HG02763 (cell line): ENCODE measurements at regions not wholly inside any gene's neighbourhood (a gene's known extent, or its start where the extent isn't known, plus 50 kb on each side); places are given as distances from the start of the nearest gene placed in this dataset.
A peak's percentile ranks its signal among the peaks of the same experiment; 100 is the strongest.
"Not testable (repeated sequence)": the region's sequence is repeated elsewhere in the genome, so short reads cannot be mapped to it uniquely, and the experiment has no call there.

Source experiments
- ATAC-seq: cut with Tn5 transposase; IDR thresholded peaks from one replicate; pipeline ENCODE4 v1.9.1; 2021; ENCODE audit warnings: mild to moderate bottlenecking, moderate library complexity; ENCODE audit not compliant: unreplicated experiment

DNA sequence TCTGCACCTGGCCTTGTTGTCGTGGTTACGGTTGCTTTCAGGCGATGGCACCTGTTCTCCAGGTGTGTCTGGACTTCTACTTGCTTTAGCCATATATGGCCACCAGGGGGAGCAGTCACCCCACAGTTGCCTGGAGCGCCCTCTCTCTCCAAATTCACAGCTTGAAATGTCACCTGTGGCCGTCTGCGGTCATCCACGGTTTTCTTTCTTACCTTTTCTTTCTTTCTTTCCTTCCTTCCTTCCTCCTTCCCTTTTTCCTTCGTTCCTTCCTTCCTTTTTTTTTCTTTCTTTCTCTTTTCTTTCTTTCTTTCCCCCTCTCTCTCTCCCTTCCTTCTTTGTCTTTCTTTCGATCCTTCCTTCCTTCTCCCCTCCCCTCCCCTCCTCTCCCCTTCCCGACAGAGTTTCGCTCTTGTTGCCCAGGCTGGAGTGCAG, 150.5 kb upstream of the VKORC1L1 start:
- ATAC-seq: peak; percentile 54

DNA sequence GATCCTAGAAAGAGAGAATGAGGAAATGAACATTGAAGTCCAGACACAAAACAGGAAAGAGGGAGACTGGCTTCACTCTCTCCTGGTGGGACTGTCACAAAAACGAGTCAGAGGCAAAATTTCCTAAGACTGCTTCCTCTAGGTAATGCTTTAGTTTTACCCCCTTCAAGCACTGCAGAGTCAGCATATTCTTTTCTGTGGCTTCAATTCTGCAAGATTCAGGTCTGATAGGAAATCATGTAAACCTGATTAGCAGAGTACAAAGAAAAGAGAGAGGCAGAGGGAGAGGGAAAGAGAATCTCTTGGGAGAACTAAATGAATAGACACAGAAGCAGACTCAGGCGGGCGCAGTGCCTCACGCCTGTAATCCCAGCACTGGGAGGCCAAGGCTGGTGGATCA, 145.7 kb upstream of the VKORC1L1 start:
- ATAC-seq: not testable (repeated sequence)

DNA sequence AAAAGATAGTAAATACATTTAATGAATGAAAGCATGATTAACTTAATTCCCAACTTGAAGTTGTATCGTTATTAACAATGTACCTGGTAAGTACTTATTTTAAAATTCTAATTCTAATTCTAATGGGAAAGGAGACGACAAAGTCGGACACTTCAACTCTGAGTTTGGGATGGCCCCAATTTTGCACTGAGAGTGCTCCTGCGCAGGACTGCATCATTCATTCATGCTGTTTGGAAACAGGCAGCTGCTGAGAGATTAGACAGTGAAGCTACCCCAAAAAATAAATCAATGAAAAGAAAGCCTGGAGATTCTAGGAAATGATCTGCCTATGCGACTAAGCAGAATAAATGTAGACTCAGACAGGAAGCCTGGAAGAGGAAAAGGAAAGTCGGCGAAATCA, 141.7 kb upstream of the VKORC1L1 start:
- ATAC-seq: no peak

DNA sequence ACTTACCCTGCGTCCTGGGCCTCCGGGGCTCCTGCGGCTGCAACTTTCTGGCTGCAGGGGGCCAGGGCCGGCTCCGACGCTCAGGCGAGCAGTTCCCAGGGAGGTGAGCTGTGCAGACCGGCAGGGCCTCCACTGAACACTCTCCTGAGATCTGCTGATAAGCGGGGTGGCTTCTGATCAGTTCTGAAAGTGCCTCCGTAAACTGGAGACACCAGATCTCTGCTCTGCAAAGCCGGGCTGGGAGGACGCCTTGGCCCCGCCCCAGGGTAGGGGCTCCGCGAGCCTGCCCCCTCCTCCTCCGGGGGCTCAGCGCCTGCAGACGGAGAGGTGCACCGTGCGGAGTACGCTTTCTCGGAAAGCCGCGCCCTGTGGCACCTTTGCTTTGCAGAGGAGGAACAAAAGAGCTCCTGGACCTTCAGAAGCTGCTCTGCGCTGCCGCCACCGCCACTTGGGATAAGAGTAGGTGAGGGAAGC, 141.3 kb upstream of the VKORC1L1 start:
- ATAC-seq: no peak

DNA sequence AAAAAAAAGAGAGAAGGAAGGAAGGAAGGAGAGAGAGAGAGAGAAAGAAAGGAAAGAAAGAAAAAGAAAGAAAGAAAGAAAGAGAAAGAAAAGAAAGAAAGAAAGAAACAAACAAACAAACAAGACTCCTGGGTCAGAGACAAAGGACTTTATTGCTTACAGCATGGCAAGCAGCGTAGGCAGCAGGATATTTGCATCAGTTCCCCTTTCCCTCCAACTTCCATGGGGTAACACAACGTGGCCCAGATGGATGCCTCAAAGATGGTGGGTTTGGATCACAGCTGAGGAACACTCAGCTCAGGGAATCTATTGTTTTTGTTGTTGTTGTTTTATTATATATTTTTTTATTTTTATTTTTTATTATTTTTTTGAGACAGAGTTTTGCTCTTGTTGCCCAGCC, 128.5 kb upstream of the VKORC1L1 start:
- ATAC-seq: no peak

DNA sequence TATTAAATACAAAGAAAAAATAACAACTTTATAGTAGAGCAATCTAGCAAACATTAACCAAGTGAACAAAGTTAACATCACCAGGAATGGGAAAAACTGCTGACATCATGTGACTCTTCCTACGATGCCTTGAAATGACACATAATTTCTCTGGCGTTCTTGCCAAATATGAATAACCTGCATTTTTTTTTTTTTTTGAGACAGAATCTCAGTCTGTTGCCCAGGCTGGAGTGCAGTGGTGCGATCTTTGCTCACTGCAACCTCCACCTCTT, 126.5 kb upstream of the VKORC1L1 start:
- no peak for ATAC-seq

DNA sequence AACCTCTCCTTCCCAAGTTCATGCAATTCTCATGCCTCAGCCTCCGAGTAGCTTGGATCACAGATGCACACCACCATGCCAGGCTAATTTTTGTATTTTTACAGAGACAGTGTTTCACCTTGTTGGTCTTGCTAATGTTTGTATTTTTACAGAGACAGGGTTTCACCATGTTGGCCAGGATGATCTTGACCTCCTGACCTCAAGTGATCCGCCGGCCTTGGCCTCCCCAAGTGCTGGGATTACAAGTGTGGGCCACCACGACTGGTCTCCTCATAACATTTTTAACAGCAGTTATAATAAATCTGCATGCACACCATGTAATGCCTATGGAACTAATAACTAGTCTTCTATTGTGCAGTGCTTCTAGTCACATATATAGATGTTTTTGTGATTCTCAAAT, 123.8 kb upstream of the VKORC1L1 start:
- no peak for ATAC-seq

DNA sequence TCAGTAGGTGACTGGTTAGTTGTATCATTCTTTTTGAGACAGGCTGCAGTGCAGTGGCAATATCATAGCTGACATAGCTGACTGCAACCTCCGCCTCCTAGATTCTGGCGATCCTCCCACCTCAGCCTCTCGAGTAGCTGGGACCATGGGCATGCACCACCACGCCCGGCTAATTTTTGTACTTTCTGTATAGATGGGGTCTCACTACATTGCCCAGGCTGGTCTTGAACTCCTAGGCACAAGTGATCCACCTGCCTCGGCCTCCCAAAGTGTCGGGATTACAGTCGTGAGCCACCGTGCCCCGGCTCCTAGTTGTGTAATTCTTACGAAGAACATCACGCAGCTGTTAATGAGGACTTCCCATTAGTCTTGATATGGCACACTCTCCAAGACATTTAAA, 123.4 kb upstream of the VKORC1L1 start:
- ATAC-seq: no peak

DNA sequence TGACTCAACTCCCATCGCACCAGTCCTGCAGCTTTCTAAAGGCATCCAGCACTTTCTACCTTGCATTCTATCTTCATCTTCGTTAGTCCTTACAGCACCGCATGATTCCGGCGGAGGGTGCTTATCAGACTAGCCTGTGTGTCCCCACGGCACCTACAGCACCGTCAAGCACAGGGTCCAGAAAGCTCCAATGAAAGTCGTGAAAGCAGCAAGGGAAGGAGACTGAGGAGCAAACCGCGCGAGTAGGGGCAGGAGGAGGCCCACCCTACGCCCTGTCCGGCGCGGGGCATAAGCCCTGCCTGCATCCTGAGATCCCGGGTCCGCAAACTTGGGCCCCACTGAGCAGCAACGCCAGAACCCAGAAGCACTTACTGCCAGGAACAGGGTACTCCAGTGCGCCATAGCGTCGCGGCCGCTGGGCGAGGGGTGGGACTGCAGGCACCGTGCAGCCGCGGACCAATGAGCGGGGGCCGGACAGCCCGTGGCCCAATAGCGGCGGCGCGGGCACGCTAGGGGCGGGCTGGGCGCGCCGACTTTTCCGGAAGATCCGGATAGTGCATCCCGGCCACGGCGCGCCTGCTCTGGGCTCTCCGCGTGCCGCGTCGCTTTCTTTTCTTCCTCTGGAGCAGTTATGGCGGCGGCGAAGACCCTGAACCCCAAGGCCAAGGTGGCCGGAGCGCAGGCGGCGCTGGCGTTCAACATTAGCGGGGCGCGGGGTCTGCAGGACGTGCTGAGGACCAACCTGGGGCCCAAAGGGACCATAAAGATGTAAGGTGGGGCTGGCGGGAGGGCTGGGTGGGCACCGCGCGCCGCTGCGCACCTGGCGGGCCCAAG, 122.1 kb upstream of the VKORC1L1 start:
- ATAC-seq: peak; percentile 100

DNA sequence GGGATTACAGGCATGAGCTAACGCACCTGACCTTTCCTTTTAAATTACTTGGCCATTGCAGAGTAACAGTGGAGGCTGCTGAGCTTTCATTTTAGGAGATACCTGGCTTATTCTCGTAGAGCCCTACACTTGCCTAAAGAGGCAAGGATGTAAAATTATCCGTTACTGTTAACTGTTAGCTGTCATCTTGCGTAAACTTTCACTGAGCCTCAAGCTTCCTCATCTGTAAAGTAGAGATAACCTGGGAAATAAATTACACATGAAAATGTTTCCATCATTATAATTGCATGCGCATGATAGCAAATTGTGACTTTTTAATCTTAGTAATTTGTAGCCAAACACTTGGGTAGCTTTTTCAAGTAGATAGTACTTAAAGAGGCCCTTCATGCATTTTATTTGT, 118.8 kb upstream of the VKORC1L1 start:
- not testable (repeated sequence) for ATAC-seq

DNA sequence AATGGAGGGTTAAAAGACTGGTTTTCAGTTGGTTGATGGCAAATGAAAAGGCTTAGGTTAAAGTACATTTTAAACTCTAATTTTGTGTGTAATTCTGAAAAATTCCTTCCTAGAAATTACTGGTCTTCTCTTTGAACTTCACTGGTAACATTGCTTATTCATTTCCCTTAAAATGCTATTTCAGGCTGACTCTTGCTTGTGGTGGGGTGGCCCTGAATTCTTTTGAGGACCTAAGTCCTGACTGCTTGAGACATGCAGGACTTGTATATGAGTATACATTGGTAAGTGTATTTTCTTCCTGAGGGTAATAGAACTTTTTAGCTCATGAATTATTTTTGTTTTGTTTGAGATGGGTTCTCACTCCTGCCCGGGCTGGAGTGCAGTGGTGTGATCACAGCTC, 113.9 kb upstream of the VKORC1L1 start:
- ATAC-seq: not testable (repeated sequence)

DNA sequence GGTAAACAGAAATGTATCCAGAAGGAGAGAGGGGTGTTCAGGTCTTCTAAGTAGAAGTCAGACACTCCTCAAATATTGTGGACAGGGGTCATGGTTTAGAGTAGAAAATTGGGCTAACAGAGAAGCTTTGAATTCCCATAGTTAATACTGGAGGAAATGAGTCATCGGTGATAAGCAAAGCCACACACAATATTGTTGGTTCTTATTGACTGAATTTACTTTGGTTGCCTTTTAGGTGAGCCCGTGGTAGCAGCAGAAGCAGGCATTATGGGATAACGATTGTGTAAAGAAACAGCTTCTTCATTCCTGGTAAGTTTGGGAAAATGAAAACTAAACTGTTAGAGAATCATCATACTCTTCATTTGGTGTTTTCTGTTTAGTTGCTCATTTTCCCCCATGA, 110.2 kb upstream of the VKORC1L1 start:
- not testable (repeated sequence) for ATAC-seq

DNA sequence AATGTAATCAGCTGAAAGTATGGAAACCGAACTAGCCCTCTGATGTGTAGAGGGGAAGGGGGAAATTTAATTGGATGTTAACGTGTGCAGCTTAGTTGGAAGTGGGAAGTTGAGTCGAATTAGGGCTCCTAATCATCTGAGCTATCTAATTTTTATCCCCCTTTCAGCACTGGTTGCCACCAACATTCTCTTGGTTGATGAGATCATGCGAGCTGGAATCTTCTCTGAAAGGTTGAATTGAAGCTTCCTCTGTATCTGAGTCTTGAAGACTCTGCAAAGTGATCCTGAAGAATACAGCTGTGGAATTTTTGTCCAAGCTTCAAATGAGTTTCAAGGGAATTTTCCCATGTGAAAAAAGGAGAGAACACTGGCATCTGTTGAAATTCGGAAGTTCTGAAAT, 109.8 kb upstream of the VKORC1L1 start:
- not testable (repeated sequence) for ATAC-seq

DNA sequence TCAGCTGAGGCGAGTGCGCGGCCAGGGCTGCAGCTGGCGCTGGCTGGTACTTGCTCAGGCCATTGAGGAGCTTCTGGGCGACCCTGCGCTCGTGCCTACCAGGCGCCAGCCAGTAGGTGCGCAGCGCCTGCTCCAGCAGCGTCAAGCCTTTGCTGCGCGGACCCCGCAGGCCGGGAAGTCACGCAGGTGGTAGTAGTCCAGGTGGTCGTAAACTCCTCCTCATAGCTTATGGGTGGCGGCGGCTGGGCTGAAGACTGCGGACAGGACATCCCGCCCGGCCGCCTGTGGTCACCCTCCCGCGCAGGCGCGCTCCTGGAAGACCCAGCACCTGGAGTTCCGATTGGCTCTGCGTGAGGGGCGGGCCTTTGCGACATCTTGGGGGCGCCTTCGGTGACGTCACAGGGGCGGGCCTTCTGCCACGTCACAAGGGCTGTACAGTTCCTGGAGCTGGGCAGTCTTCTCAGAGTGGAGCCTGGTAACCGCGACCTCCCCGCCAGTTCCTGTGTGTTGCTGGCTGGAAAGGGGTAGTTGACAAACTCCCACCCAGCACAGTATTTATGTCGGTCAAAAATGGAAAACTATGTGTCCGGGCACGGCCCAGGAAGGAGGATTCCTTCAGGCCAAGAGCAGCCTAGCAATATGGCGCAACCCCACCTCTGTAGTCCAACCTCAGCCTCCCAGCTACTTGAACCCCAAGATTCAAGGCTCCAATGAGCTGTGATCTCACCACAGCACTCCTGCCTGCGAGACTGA, 102.2 kb upstream of the VKORC1L1 start:
- peak; percentile 96 for ATAC-seq

DNA sequence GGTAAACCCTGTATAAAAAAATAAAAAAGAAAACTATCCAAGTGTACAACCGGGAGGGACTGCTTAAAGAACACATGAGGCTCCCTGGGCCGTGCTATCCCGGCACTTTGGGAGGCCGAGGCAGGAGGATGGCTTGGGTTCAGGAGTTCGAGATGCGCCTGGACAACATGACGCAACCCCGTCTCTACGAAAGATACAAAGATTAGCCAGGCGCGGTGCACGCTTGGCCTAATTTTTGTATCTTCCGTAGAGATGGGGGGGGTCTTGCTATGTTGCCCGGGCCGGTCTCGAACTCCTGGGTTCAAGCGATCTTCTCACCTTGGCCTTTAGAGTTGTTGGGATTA, 101.7 kb upstream of the VKORC1L1 start:
- ATAC-seq: not testable (repeated sequence)

DNA sequence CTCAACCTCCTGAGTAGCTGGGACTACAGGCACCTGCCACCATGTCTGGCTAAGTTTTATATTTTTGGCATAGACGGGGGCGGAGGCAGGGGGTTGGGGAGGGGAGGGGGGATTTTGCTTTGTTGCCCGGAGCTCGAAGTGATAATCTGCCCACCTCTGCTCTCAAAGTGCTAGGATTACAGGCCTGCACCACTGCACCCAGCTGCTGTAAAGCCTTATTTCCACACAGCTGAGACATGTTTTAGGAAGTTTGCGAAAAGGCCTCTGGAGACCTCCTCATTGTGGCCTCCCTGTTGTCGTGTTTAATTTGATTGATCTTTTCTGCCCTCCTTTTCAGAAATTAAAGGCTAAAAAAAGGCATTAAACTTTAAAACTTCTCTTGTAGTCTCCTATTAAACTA, 96.2 kb upstream of the VKORC1L1 start:
- not testable (repeated sequence) for ATAC-seq

DNA sequence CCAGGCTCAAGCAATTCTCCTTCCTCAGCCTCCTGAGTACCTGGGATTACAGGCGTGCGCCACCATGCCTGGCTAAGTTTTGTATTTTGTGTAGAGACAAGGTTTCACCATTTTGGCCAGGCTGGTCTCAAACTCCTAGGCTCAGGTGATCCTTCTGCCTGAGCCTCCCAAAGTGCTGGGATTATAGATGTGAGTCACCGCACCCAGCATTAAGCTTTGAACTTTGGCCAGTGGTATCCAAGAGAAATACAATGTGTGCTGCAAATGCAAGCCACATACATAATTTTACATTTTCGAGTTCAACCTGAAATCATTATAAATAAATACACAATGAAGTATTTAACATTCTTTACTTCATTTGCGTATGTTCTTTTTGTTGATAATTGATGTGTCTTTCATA, 82.9 kb upstream of the VKORC1L1 start:
- ATAC-seq: not testable (repeated sequence)

DNA sequence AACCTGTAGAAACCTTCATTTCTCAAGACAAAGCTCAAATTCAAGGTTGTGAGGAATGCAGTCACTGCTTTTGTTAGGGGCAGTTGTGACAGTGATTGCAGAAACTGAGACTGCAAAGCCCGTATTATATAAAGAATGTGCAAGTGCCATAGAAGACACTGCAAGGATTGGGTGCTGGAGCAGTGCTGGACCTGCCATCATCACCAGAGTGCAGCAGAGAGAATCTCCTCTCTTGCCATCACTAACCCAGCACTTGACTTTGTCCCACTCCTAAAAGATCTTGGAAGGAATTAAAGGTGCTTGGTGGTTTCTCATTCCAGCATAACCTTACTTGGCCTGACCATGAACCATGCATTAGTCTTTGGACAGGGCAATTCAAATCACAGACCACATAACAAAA, 81.1 kb upstream of the VKORC1L1 start:
- not testable (repeated sequence) for ATAC-seq

DNA sequence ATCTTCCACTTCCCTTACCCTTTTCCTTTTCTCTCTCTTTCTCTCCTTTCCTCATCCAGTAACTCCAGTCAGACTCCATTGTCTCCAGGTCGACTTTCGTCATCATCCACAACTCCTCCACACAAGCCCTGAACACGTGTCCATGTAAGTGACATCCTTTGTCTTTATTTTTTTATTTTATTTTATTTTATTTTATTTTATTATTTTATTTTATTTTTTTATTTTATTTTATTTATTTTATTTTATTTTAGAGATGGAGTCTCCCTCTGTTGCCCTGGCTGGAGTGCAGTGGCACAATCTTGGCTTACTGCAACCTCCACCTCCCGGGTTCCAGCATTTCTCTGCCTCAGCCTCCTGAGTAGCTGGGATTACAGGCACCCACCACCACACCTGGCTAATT, 80.1 kb upstream of the VKORC1L1 start:
- ATAC-seq: not testable (repeated sequence)

DNA sequence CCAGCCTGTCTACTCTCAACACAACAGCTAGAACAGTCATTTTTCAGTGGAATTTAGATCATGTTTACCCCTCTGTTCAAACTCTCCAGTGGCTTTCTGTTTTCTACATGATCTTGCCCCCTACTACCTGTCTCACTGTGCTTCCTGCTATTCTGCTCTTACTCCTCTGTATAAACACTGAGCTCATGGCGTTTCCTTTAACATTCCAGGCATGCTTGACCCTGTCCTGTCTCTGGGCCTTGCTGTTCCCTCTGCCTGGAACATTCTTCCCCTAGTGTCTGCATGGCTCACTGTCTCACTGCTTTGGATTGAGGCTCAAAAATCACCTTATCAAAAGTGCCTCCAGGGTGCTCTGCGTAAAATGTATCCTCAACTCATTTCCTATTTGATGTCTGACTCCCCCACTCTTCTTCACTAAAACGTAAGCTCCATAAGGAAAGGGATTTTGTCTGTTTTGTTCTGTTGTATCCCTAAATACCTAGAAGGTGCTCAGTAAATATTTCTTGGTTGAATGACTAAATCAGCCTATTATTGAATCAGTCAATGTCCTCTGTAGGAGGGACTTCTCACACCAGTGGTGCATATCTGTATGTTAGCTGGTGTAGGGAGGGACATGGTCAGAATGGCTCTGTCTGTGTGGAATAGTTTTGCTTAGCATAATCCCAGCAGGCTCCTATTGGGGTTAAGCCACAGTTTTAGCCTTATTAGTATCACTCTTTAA, 78.0 kb upstream of the VKORC1L1 start:
- ATAC-seq: not testable (repeated sequence)

DNA sequence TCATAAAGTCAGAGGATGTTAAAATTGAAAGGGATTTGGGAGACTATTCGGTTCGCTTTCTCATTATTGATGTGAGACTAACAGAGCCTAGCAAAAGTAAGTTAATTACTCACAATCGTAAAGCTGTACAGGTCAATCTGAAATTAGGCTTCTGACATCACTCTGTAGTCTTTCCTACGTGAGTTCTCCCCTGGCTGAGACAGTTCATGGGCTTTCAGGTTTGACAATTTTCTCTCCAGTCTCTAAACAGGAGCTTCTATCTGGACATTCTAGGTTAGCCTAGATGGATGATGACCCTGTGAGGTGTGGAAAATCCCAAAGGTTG, 77.5 kb upstream of the VKORC1L1 start:
- not testable (repeated sequence) for ATAC-seq

DNA sequence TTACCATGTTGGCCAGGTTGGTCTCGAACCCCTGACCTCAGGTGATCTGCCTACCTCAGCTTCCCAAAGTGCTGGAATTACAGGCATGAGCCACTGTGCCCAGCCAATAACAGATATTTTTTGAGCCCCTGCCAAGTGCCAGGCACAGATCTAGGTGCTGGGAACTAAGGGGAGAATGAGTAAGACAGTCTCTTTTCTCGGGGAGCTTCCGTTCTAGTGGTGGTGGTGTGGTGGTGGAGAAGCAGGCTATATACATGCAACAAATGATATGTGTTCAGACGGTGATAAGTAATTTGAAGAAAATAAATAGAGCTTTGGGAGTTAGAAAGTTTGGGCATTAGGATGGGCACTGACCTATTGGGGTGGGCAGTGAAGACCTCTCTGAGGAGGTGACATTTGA, 76.7 kb upstream of the VKORC1L1 start:
- no peak for ATAC-seq
